Testis (tissue), 2 donors: ENCODE measurements at regions not wholly inside any gene's neighbourhood (a gene's known extent, or its start where the extent isn't known, plus 50 kb on each side); places are given as distances from the start of the nearest gene placed in this dataset.

Source experiments
- CTCF ChIP-seq, 3 experiments: fragments of 450-650 bp in 2 of 3; fragments of 200-600 bp in 1 of 3; sonication (generic) in 1 of 3; IDR thresholded peaks; one replicate each; pipeline ENCODE4 v1.5.1; 2016 to 2019; ENCODE audit warnings: antibody characterized with exemption in 3 of 3, mild to moderate bottlenecking in 2 of 3, moderate library complexity in 1 of 3
- POLR2A ChIP-seq: fragments of 450-650 bp; IDR thresholded peaks from one replicate; pipeline ENCODE4 v1.6.1; 2017; ENCODE audit warnings: antibody characterized with exemption, mild to moderate bottlenecking, moderate library complexity

- no peak for TF ChIP-seq CTCF (IDR thresholded peaks at IDR 0.05)
- no peak for TF ChIP-seq POLR2A
These were observed 193.4 kb upstream of the NUDT12 start for GRCh38 chr5:103755974-103756373.
